ENCODE measurements at regions not wholly inside any gene's neighbourhood (a gene's known extent, or its start where the extent isn't known, plus 50 kb on each side); places are given as distances from the start of the nearest gene placed in this dataset.

- no peak overlapping the region for H3K27ac ChIP-seq (ENCODE audit: low read length)
- H3K4me3 Mint-ChIP-seq = no peak overlapping the region
- ATAC-seq (no peak), DNase-seq (no peak)
- no peaks in the 10 kb centered on the region for H3K27me3 Mint-ChIP-seq (ENCODE audit: low read depth in 2 of 2)
- WGBS (ENCODE audit: insufficient coverage) = 81% methylated on average over 3 of the region's 3 CpGs
- H3K4me3 ChIP-seq (ENCODE audit: low read length) = no peak overlapping the region
- no peaks in the 10 kb centered on the region for H3K36me3 Mint-ChIP-seq
- no peaks in the 10 kb centered on the region for H3K4me1 ChIP-seq (ENCODE audit: control insufficient read depth, insufficient read depth, low read length)
- no peak for TF ChIP-seq CTCF (IDR thresholded peaks at IDR 0.05)
- H3K36me3 ChIP-seq (ENCODE audit: control insufficient read depth, insufficient read depth, low read length) = no peaks in the 10 kb centered on the region
- no peak overlapping the region for H3K27ac Mint-ChIP-seq
- no peaks in the 10 kb centered on the region for H3K9me3 ChIP-seq (ENCODE audit: control insufficient read depth, insufficient read depth, low read length)
- intact Hi-C loops (cut with micrococcal nuclease) = no loop called here
- H3K9me3 Mint-ChIP-seq = peaks cover 3 to 4% of the 10 kb centered on the region in 2 donors
- H3K4me1 Mint-ChIP-seq = no peaks in the 10 kb centered on the region
- no peaks in the 10 kb centered on the region for H3K27me3 ChIP-seq (ENCODE audit: control insufficient read depth, insufficient read depth, low read length)
Measured at GRCh38 chr10:36630267-36630666, 495.1 kb upstream of the ANKRD30A start.

- DNase-seq (no peak), ATAC-seq (no peak)
- no peaks in the 10 kb centered on the region for H3K36me3 ChIP-seq (ENCODE audit: control insufficient read depth, insufficient read depth, low read length)
- no peaks in the 10 kb centered on the region for H3K27me3 ChIP-seq (ENCODE audit: control insufficient read depth, insufficient read depth, low read length)
- H3K27ac Mint-ChIP-seq = no peak overlapping the region
- no peak overlapping the region for H3K4me3 ChIP-seq (ENCODE audit: low read length)
- no peaks in the 10 kb centered on the region for H3K27me3 Mint-ChIP-seq (ENCODE audit: low read depth in 2 of 2)
- no peaks in the 10 kb centered on the region for H3K9me3 ChIP-seq (ENCODE audit: control insufficient read depth, insufficient read depth, low read length)
- H3K36me3 Mint-ChIP-seq = no peaks in the 10 kb centered on the region
- H3K9me3 Mint-ChIP-seq = peaks cover 3 to 5% of the 10 kb centered on the region in 2 donors
- H3K4me1 ChIP-seq (ENCODE audit: control insufficient read depth, insufficient read depth, low read length) = no peaks in the 10 kb centered on the region
- no peak for TF ChIP-seq CTCF (IDR thresholded peaks at IDR 0.05)
- no peak overlapping the region for H3K27ac ChIP-seq (ENCODE audit: low read length)
- intact Hi-C loops (cut with micrococcal nuclease) = no loop called here
- H3K4me1 Mint-ChIP-seq = no peaks in the 10 kb centered on the region
- 90% methylated on average over 2 of the region's 2 CpGs for WGBS (ENCODE audit: insufficient coverage)
- no peak overlapping the region for H3K4me3 Mint-ChIP-seq
Measured at GRCh38 chr10:36629476-36629875, 495.9 kb upstream of the ANKRD30A start.

DNA sequence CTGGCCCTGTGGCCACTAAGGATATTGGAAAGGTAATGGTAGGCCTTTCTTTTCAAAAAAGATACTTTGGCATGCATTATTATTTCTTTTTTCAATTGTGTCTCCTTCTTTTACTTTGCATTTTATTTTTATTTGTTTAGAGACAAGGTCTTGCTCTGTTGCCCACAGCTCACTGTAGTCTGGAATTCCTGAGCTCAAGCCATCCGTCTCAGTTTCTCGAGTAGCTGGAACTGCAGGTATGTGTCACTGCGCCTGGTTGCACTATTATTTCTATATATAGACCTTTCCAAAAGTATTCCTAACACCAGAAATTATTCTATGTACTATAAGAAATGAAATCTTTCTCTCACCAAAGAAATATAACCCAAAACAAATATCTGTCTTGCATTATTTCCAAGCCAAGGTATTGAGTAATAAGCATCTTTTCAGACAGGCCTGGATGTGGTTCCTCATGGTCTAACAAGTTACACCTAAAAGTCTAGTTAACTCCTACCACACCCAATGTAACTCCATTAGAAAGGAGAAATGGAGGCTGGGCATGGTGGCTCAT, 500.8 kb upstream of the ANKRD30A start:
- Histone ChIP-seq H3K9me3 (ENCODE audit: control insufficient read depth, insufficient read depth, low read length) (no peaks in the 10 kb centered on the region), H3K27ac (ENCODE audit: low read length) (no peak overlapping the region), H3K4me3 (ENCODE audit: low read length) (no peak overlapping the region), H3K4me1 (ENCODE audit: control insufficient read depth, insufficient read depth, low read length) (no peaks in the 10 kb centered on the region), H3K36me3 (ENCODE audit: control insufficient read depth, insufficient read depth, low read length) (no peaks in the 10 kb centered on the region), H3K27me3 (ENCODE audit: control insufficient read depth, insufficient read depth, low read length) (no peaks in the 10 kb centered on the region)
- DNase-seq (no peak), ATAC-seq (no peak)
- H3K9me3 Mint-ChIP-seq = peaks cover 9% of the 10 kb centered on the region in 2 donors
- H3K4me3 Mint-ChIP-seq = no peak overlapping the region
- no peaks in the 10 kb centered on the region for H3K36me3 Mint-ChIP-seq
- no peaks in the 10 kb centered on the region for H3K27me3 Mint-ChIP-seq (ENCODE audit: low read depth in 2 of 2)
- no peak for TF ChIP-seq CTCF (IDR thresholded peaks at IDR 0.05)
- intact Hi-C loops (cut with micrococcal nuclease) = no loop called here
- no peak overlapping the region for H3K27ac Mint-ChIP-seq
- 100% methylated on average over 2 of the region's 3 CpGs for WGBS (ENCODE audit: insufficient coverage)
- H3K4me1 Mint-ChIP-seq = no peaks in the 10 kb centered on the region

DNA sequence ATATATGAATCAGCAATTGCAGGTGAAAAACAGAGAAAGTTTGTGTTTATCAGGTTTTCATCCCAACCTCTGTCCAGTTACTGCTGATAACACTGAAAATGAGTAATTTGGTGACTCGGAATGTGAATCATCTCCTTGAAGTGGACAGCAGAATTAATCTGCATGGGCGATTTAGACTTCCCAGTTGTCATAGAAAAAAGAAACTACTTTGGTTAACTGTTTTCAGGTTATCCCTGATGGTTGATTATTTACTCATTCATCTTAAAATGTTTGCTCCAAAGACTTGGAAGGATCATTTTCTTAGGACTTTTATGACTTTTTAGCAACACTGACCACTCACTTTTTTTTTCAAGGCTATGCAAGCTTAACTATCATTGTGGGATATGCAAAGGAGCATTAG, 504.1 kb upstream of the ANKRD30A start:
- no peak overlapping the region for H3K4me3 ChIP-seq (ENCODE audit: low read length)
- H3K4me1 ChIP-seq (ENCODE audit: control insufficient read depth, insufficient read depth, low read length) = no peaks in the 10 kb centered on the region
- TF ChIP-seq CTCF (IDR thresholded peaks at IDR 0.05) = no peak
- H3K27ac ChIP-seq (ENCODE audit: low read length) = no peak overlapping the region
- no peak for DNase-seq
- H3K9me3 Mint-ChIP-seq = peaks cover 9% of the 10 kb centered on the region in 2 donors
- H3K36me3 Mint-ChIP-seq = no peaks in the 10 kb centered on the region
- intact Hi-C loops (cut with micrococcal nuclease) = no loop called here
- H3K4me3 Mint-ChIP-seq = no peak overlapping the region
- no peak overlapping the region for H3K27ac Mint-ChIP-seq
- no peaks in the 10 kb centered on the region for H3K27me3 Mint-ChIP-seq (ENCODE audit: low read depth in 2 of 2)
- H3K36me3 ChIP-seq (ENCODE audit: control insufficient read depth, insufficient read depth, low read length) = no peaks in the 10 kb centered on the region
- no peaks in the 10 kb centered on the region for H3K4me1 Mint-ChIP-seq
- H3K9me3 ChIP-seq (ENCODE audit: control insufficient read depth, insufficient read depth, low read length) = no peaks in the 10 kb centered on the region
- 80% methylated on average over 2 of the region's 2 CpGs for WGBS (ENCODE audit: insufficient coverage)
- no peaks in the 10 kb centered on the region for H3K27me3 ChIP-seq (ENCODE audit: control insufficient read depth, insufficient read depth, low read length)
- ATAC-seq = no peak

Measured in natural killer cell (primary cell).